ENCODE measurements at regions not wholly inside any gene's neighbourhood (a gene's known extent, or its start where the extent isn't known, plus 50 kb on each side); places are given as distances from the start of the nearest gene placed in this dataset.

GRCh38 chrX:40513012-40513411 lies 67.8 kb upstream of the ATP6AP2 start (continued):
- TF ChIP-seq ZNF350 (CRISPR knock-in tag; IDR thresholded peaks at IDR 0.05; ENCODE audit: borderline replicate concordance, low read depth) = peak; percentile 37; the same call in 1 of the 2 replicates
- TF ChIP-seq ATAD3A (CRISPR knock-in tag; IDR thresholded peaks at IDR 0.05) = no peak
- TF ChIP-seq TCF7 (IDR thresholded peaks at IDR 0.05; ENCODE audit: low read depth) = peak; percentile 27; the same call in 1 of the 2 replicates
- peak; percentile 53; the same call in 1 of the 2 replicates for TF ChIP-seq MIXL1 (CRISPR knock-in tag; IDR thresholded peaks at IDR 0.05)
- peak in 1 of 2 experiments; percentile 27; a peak in 1 of 4 replicates for TF ChIP-seq NR2F1 (CRISPR knock-in tag; IDR thresholded peaks at IDR 0.05)
- TF ChIP-seq, protein P1, sequence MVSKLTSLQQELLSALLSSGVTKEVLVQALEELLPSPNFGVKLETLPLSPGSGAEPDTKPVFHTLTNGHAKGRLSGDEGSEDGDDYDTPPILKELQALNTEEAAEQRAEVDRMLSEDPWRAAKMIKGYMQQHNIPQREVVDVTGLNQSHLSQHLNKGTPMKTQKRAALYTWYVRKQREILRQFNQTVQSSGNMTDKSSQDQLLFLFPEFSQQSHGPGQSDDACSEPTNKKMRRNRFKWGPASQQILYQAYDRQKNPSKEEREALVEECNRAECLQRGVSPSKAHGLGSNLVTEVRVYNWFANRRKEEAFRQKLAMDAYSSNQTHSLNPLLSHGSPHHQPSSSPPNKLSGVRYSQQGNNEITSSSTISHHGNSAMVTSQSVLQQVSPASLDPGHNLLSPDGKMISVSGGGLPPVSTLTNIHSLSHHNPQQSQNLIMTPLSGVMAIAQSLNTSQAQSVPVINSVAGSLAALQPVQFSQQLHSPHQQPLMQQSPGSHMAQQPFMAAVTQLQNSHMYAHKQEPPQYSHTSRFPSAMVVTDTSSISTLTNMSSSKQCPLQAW (CRISPR knock-in tag; IDR thresholded peaks at IDR 0.05) = peak; percentile 80
- peak; percentile 37; the same call in 1 of the 2 replicates for TF ChIP-seq PHF8 (CRISPR knock-in tag; IDR thresholded peaks at IDR 0.05)
- TF ChIP-seq ZNF577 (CRISPR knock-in tag; IDR thresholded peaks at IDR 0.05; ENCODE audit: borderline replicate concordance, low read depth) = no peak
- TF ChIP-seq KAT8 (CRISPR knock-in tag; IDR thresholded peaks at IDR 0.05) = 0 out of 2 replicates have a peak, but pooled peaks have one; percentile 26
- TF ChIP-seq ZSCAN29 (CRISPR knock-in tag; conservative IDR thresholded peaks at IDR 0.05) = 0 out of 2 replicates have a peak, but pooled peaks have one; percentile 49
- TF ChIP-seq ZFX (CRISPR knock-in tag; IDR thresholded peaks at IDR 0.05; ENCODE audit: low read depth) = peak; percentile 89
- no peak for TF ChIP-seq ZBTB8A (CRISPR knock-in tag; IDR thresholded peaks at IDR 0.05; ENCODE audit: borderline replicate concordance, low read depth)
- TF ChIP-seq ZMYM4 (CRISPR knock-in tag; IDR thresholded peaks at IDR 0.05) = peak; percentile 86
- no peak for TF ChIP-seq ZFAT (CRISPR knock-in tag; conservative IDR thresholded peaks at IDR 0.05)
- TF ChIP-seq RXRA (CRISPR knock-in tag; IDR thresholded peaks at IDR 0.05) = peak; percentile 74; the same call in 1 of the 2 replicates
- TF ChIP-seq ZBTB4 (CRISPR knock-in tag; IDR thresholded peaks at IDR 0.05; ENCODE audit: borderline replicate concordance) = 0 out of 2 replicates have a peak, but pooled peaks have one; percentile 41
- peak; percentile 38; the same call in 1 of the 2 replicates for TF ChIP-seq CBX5 (CRISPR knock-in tag; IDR thresholded peaks at IDR 0.05; ENCODE audit: borderline replicate concordance)
- no peak for TF ChIP-seq ZNF296 (CRISPR knock-in tag; conservative IDR thresholded peaks at IDR 0.05)
- TF ChIP-seq CREM (IDR thresholded peaks at IDR 0.05) = peak; percentile 45; the same call in 1 of the 2 replicates
- TF ChIP-seq CREM (CRISPR knock-in tag; IDR thresholded peaks at IDR 0.05) = no peak
- TF ChIP-seq ZBTB21 (CRISPR knock-in tag; IDR thresholded peaks at IDR 0.05) = peak; percentile 37; the same call in 1 of the 2 replicates
- TF ChIP-seq TSC22D2 (CRISPR knock-in tag; IDR thresholded peaks at IDR 0.05; ENCODE audit: borderline replicate concordance) = no peak
- TF ChIP-seq DMAP1 (CRISPR knock-in tag; IDR thresholded peaks at IDR 0.05) = no peak
- peak; percentile 90 for TF ChIP-seq SALL1 (CRISPR knock-in tag; IDR thresholded peaks at IDR 0.05)
- TF ChIP-seq HOXA3 (CRISPR knock-in tag; IDR thresholded peaks at IDR 0.05) = peak; percentile 79; the same call in 1 of the 2 replicates
- TF ChIP-seq UBTF (CRISPR knock-in tag; IDR thresholded peaks at IDR 0.05) = peak; percentile 59

Data from HepG2 (cell line).